GM12864 (cell line): ENCODE measurements at regions not wholly inside any gene's neighbourhood (a gene's known extent, or its start where the extent isn't known, plus 50 kb on each side); places are given as distances from the start of the nearest gene placed in this dataset.
"Not testable (repeated sequence)": the region's sequence is repeated elsewhere in the genome, so short reads cannot be mapped to it uniquely, and the experiment has no call there.

Experiments
- DNase-seq: peaks from one replicate; pipeline ENCODE4 v3.0.0-alpha.2; 2011; ENCODE audit warnings: low read depth
- H3K4me3 ChIP-seq: 2 replicates; pipeline ENCODE4 v1.5.1; 2011; ENCODE audit warnings: mild to moderate bottlenecking, low read depth, low read length, control low read depth
- CTCF ChIP-seq: IDR thresholded peaks from 2 replicates; pipeline ENCODE4 v1.5.1; 2011; ENCODE audit warnings: low read depth, mild to moderate bottlenecking, moderate library complexity, low read length, control low read depth, inconsistent platforms; ENCODE audit errors: missing control alignments

GRCh38 chr20:6355754-6356451, 233.1 kb upstream of the FERMT1 start:
- no peak for TF ChIP-seq CTCF
- DNase-seq = no peak
- no peak overlapping the region for H3K4me3 ChIP-seq

- DNase-seq = no peak
- no peak for TF ChIP-seq CTCF
- no peak overlapping the region for H3K4me3 ChIP-seq
Measured at GRCh38 chr20:6348908-6349307, 226.1 kb upstream of the FERMT1 start.

GRCh38 chr20:6347916-6348315, 225.1 kb upstream of the FERMT1 start:
- no peak overlapping the region for H3K4me3 ChIP-seq
- TF ChIP-seq CTCF = no peak
- DNase-seq = no peak

GRCh38 chr20:6341491-6341890, 218.7 kb upstream of the FERMT1 start:
- no peak overlapping the region for H3K4me3 ChIP-seq
- DNase-seq = no peak
- no peak for TF ChIP-seq CTCF

- no peak for DNase-seq
- no peak for TF ChIP-seq CTCF
- H3K4me3 ChIP-seq = no peak overlapping the region
Measured at GRCh38 chr20:6339176-6339575, 216.3 kb upstream of the FERMT1 start.

- H3K4me3 ChIP-seq = no peak overlapping the region
- no peak for DNase-seq
- TF ChIP-seq CTCF = no peak
Measured at GRCh38 chr20:6333110-6333509, 210.3 kb upstream of the FERMT1 start.

- not testable (repeated sequence) for DNase-seq, H3K4me3 ChIP-seq
Measured at GRCh38 chr20:6321235-6321634, 198.4 kb upstream of the FERMT1 start.
